ENCODE measurements at regions not wholly inside any gene's neighbourhood (a gene's known extent, or its start where the extent isn't known, plus 50 kb on each side); places are given as distances from the start of the nearest gene placed in this dataset.

DNA sequence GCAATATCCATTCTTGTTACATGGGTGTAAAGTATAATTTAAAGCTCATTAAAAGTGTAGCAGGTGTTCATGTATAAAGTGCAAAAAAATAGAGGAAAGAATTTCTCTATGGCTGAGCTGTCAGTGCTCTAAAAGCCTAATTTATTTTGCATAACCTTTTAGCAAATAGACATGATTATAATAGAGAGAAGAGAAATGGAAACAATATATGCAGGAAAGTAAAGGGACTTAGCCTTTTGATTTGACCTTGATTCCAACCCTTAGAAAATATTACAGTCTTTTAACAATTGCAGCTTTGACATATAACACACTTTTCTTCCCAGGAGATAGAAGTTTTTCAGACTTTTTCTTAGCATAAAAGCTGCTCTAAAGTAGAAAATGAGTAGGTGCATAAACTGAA lies 978.3 kb downstream of the PCDH18 start:
- no peak for FAIRE-seq
- TF ChIP-seq PAX5 (IDR thresholded peaks at IDR 0.05; ENCODE audit: insufficient read depth, low read length, severe bottlenecking), result no peak
- no peak for DNase-seq (ENCODE audit: insufficient read length, low spot score)

DNA sequence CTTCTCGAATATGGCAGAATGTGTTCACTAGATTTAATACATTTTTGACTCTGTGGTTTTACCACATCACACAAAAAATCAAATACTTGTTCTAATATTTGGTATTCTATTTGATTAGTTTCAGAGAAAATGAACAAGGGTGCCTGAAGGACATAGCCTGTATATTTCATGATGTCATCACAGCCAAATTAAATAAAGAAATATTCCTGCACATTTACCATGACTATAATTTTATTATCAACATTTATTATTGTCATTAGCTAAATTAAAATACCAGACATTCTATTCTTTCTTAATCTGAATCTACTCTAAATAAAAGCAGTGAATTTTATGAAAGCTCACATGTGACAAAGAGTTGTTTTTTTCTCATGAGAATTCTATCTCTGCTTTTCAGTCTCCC lies 980.5 kb downstream of the PCDH18 start:
- no peak for DNase-seq (ENCODE audit: insufficient read length, low spot score)
- FAIRE-seq, result no peak
- TF ChIP-seq POLR2A (IDR thresholded peaks at IDR 0.05; ENCODE audit: low read depth, low read length), result no peak
- no peak for TF ChIP-seq POLR2AphosphoS5 (IDR thresholded peaks at IDR 0.05; ENCODE audit: low read depth, low read length)
- no peak for TF ChIP-seq SPI1 (IDR thresholded peaks at IDR 0.05; ENCODE audit: low read depth, low read length)
- no peak for TF ChIP-seq POU2F2 (IDR thresholded peaks at IDR 0.05; ENCODE audit: low read depth, low read length)
- TF ChIP-seq TAF1 (IDR thresholded peaks at IDR 0.05; ENCODE audit: low read depth, low read length), result no peak
- TF ChIP-seq PAX5 (IDR thresholded peaks at IDR 0.05; ENCODE audit: insufficient read depth, low read length, severe bottlenecking), result no peak

DNA sequence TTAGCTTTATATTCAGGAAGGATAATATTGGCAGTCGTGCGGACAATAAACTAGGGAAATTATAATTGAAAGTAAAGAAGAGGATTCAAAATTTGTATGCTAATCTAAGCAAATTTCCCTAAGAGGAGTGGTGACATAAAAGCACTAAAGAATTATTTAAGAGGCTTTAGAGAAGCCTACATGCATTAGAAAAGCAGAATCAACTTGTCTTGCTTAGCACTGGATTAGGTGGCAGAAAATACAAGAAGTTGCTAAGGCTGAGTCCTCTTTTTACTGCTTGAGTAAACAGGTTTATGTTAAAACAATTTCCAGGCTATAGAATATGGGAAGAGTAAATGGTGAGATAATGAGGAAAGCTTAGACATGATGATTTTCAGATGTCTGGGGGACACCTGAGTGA lies 991.5 kb downstream of the PCDH18 start:
- no peak for TF ChIP-seq POU2F2 (IDR thresholded peaks at IDR 0.05; ENCODE audit: low read depth, low read length)
- no peak for TF ChIP-seq POLR2AphosphoS5 (IDR thresholded peaks at IDR 0.05; ENCODE audit: low read depth, low read length)
- TF ChIP-seq POLR2A (IDR thresholded peaks at IDR 0.05; ENCODE audit: low read depth, low read length), result no peak
- no peak for TF ChIP-seq SPI1 (IDR thresholded peaks at IDR 0.05; ENCODE audit: low read depth, low read length)
- TF ChIP-seq PAX5 (IDR thresholded peaks at IDR 0.05; ENCODE audit: insufficient read depth, low read length, severe bottlenecking), result no peak
- no peak for TF ChIP-seq TAF1 (IDR thresholded peaks at IDR 0.05; ENCODE audit: low read depth, low read length)
- DNase-seq (ENCODE audit: insufficient read length, low spot score), result no peak
- no peak for FAIRE-seq

DNA sequence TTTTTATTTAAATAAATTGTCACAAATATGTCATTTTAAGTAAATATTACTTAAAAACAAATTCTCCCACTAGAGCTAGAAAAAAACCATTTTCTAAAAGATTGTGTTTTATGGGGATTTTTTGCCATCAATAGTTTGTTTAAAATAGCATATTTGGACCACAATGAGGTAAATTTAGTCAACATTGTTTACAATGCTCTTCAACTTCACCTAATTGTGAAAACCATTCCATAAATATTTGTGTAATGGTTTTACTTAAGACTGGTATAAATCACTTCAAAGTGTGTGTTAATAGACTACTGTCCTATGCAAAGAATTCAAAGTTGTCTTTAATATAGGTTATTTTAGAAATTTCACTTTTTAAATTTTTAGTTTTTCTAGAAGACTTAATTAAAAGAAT lies 1004.2 kb downstream of the PCDH18 start:
- FAIRE-seq, result no peak
- no peak for DNase-seq (ENCODE audit: insufficient read length, low spot score)
- TF ChIP-seq POLR2AphosphoS5 (IDR thresholded peaks at IDR 0.05; ENCODE audit: low read depth, low read length) (no peak), POLR2A (IDR thresholded peaks at IDR 0.05; ENCODE audit: low read depth, low read length) (no peak), PAX5 (IDR thresholded peaks at IDR 0.05; ENCODE audit: insufficient read depth, low read length, severe bottlenecking) (no peak), SPI1 (IDR thresholded peaks at IDR 0.05; ENCODE audit: low read depth, low read length) (no peak), TAF1 (IDR thresholded peaks at IDR 0.05; ENCODE audit: low read depth, low read length) (no peak), POU2F2 (IDR thresholded peaks at IDR 0.05; ENCODE audit: low read depth, low read length) (no peak)

DNA sequence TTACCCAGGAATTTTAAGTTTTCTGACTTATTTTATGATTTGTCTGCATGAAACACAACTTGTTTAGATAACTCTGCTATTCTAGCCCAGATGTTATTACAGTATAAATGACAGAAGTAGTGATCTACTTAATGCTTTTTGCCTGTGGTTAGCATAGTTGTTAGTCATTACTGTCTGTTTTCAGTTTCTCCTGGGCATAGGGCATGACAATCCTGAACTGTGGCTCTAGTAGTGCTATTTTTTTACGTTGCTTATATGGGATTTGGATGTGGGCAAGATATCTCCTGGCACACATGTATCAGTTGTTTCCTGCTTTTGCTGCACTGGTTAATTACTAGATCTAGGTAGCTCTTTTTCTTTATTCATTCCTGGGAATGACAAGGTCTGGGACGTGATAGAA lies 1005.8 kb downstream of the PCDH18 start:
- DNase-seq (ENCODE audit: insufficient read length, low spot score) (no peak), FAIRE-seq (no peak)
- TF ChIP-seq PAX5 (IDR thresholded peaks at IDR 0.05; ENCODE audit: insufficient read depth, low read length, severe bottlenecking), result no peak
- TF ChIP-seq POU2F2 (IDR thresholded peaks at IDR 0.05; ENCODE audit: low read depth, low read length), result no peak
- TF ChIP-seq SPI1 (IDR thresholded peaks at IDR 0.05; ENCODE audit: low read depth, low read length), result no peak
- no peak for TF ChIP-seq POLR2A (IDR thresholded peaks at IDR 0.05; ENCODE audit: low read depth, low read length)
- TF ChIP-seq TAF1 (IDR thresholded peaks at IDR 0.05; ENCODE audit: low read depth, low read length), result no peak
- no peak for TF ChIP-seq POLR2AphosphoS5 (IDR thresholded peaks at IDR 0.05; ENCODE audit: low read depth, low read length)

DNA sequence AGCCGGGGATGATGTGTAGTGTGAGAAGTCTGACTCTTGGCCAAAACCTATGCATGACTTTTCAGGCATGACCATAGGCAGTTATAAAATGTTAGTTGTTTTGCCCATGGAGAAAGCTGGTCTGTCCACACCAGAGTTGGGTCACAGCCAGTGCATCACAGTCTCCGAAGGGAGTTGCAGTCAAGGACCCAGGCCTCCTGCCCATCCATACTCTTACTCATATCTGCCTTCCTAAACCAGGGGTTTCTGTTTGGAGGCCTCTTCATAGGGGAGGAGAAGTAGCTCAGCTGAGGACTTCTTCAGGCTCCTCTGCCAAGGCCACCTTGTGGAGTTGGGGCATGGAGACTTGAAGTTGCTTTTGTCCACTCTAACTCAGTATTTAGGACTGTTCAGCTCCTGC lies 1008.3 kb downstream of the PCDH18 start:
- DNase-seq (ENCODE audit: insufficient read length, low spot score), result no peak
- no peak for TF ChIP-seq SPI1 (IDR thresholded peaks at IDR 0.05; ENCODE audit: low read depth, low read length)
- no peak for TF ChIP-seq PAX5 (IDR thresholded peaks at IDR 0.05; ENCODE audit: insufficient read depth, low read length, severe bottlenecking)
- TF ChIP-seq TAF1 (IDR thresholded peaks at IDR 0.05; ENCODE audit: low read depth, low read length), result no peak
- TF ChIP-seq POU2F2 (IDR thresholded peaks at IDR 0.05; ENCODE audit: low read depth, low read length), result no peak
- no peak for FAIRE-seq

DNA sequence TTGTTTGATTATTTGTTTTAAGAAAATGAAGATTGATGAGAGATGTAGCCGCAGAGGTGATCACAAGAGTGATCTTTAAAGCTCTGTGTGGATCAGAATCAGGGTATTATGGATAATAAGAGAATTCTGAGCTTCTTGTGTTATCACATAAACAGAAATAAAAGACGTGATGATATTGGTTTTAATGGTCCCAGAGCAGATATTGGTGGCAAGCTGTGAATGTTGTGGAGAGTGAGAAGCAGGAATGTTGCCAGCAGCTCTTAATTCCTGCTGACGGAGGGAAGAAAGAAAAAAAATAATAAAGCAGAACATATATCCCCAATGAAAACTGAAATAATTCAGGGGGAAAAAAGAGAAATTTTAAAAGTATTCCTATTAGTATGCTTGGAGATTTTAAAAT lies 1015.9 kb downstream of the PCDH18 start:
- TF ChIP-seq POU2F2 (IDR thresholded peaks at IDR 0.05; ENCODE audit: low read depth, low read length), result no peak
- TF ChIP-seq TAF1 (IDR thresholded peaks at IDR 0.05; ENCODE audit: low read depth, low read length), result no peak
- TF ChIP-seq PAX5 (IDR thresholded peaks at IDR 0.05; ENCODE audit: insufficient read depth, low read length, severe bottlenecking), result no peak
- no peak for TF ChIP-seq POLR2AphosphoS5 (IDR thresholded peaks at IDR 0.05; ENCODE audit: low read depth, low read length)
- no peak for TF ChIP-seq SPI1 (IDR thresholded peaks at IDR 0.05; ENCODE audit: low read depth, low read length)
- TF ChIP-seq POLR2A (IDR thresholded peaks at IDR 0.05; ENCODE audit: low read depth, low read length), result no peak
- DNase-seq (ENCODE audit: insufficient read length, low spot score) (no peak), FAIRE-seq (no peak)

DNA sequence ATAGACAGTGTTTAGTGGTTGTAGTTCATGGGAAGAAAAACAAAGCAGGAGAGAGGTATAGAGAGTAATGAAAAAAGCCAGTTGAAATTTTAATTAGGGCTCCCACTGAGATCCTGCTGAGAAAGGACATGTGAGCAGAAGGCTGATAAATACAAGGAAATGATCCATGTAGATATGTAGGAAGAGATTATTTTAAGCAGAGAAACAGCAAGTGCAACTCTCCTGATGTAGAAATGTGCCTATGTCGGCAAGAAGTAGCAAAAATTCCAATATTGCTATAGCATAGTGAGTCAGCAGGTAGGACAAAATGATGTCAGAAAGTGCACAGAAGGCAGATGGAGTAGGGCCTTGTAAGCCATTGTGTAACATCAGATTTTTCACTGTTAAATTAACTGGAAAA lies 1027.3 kb downstream of the PCDH18 start:
- TF ChIP-seq POLR2AphosphoS5 (IDR thresholded peaks at IDR 0.05; ENCODE audit: low read depth, low read length), result no peak
- no peak for TF ChIP-seq TAF1 (IDR thresholded peaks at IDR 0.05; ENCODE audit: low read depth, low read length)
- no peak for TF ChIP-seq SPI1 (IDR thresholded peaks at IDR 0.05; ENCODE audit: low read depth, low read length)
- no peak for TF ChIP-seq PAX5 (IDR thresholded peaks at IDR 0.05; ENCODE audit: insufficient read depth, low read length, severe bottlenecking)
- TF ChIP-seq POLR2A (IDR thresholded peaks at IDR 0.05; ENCODE audit: low read depth, low read length), result no peak
- TF ChIP-seq POU2F2 (IDR thresholded peaks at IDR 0.05; ENCODE audit: low read depth, low read length), result no peak
- FAIRE-seq (no peak), DNase-seq (ENCODE audit: insufficient read length, low spot score) (no peak)

DNA sequence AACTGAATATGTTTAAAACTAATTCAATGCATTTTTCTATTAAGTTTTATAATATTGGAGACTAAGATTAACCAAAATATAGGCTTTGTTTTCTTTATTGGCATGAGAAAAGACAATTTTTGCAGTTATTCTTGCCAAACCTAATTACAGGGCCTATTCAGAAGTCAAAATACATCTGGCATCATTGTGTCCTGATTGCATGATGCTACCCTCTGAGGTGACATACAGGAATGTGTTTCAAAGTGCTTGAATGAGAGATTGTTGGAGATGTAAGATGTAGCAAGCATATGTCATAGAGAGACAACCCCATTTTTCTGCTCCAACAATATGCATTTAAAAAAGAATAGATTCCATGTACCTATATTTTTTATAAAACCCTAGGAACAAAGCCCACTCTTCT lies 1036.4 kb downstream of the PCDH18 start:
- FAIRE-seq (no peak), DNase-seq (ENCODE audit: insufficient read length, low spot score) (no peak)
- no peak for TF ChIP-seq POLR2A (IDR thresholded peaks at IDR 0.05; ENCODE audit: low read depth, low read length)

DNA sequence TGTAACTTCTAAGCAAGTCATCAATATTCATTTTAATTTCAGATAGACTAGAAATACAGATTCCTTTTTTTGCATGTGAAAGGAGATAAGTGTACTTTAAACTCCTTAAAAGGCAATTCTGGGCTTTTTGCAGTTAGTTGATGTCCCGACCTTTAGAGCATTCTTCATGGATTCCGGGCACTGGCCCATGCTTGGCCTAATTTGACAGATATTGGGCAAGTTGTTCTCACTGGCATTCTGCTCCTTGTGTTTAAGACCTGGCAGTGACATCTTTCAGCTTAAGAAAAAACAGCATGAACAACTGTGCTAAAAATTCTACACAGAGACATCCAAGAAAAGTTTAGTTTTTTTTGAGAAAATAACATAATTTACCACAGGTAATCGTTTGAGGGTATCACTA lies 1037.2 kb downstream of the PCDH18 start:
- TF ChIP-seq PAX5 (IDR thresholded peaks at IDR 0.05; ENCODE audit: insufficient read depth, low read length, severe bottlenecking) (no peak), POLR2A (IDR thresholded peaks at IDR 0.05; ENCODE audit: low read depth, low read length) (no peak), TAF1 (IDR thresholded peaks at IDR 0.05; ENCODE audit: low read depth, low read length) (no peak), POU2F2 (IDR thresholded peaks at IDR 0.05; ENCODE audit: low read depth, low read length) (no peak), POLR2AphosphoS5 (IDR thresholded peaks at IDR 0.05; ENCODE audit: low read depth, low read length) (no peak), SPI1 (IDR thresholded peaks at IDR 0.05; ENCODE audit: low read depth, low read length) (no peak)
- DNase-seq (ENCODE audit: insufficient read length, low spot score) (no peak), FAIRE-seq (no peak)

DNA sequence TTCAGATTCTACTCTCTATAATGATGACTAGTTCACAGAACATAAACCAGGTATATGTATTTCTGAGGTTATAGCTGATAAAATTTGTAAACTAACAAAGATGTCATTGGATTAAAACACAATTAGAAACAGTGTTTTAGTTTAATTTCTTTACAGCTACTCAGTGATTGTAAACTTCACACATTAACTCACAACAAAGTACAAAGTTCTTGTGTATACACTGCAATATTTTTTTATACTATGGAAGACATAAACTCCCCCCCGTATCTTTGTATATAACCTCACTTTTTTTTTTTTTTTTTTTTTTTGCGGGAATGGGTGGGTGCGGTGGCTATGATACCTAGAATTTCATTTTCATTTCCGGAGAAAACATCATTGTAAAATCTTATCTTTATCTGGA lies 1043.2 kb downstream of the PCDH18 start:
- no peak for DNase-seq (ENCODE audit: insufficient read length, low spot score)
- no peak for TF ChIP-seq PAX5 (IDR thresholded peaks at IDR 0.05; ENCODE audit: insufficient read depth, low read length, severe bottlenecking)
- no peak for TF ChIP-seq POU2F2 (IDR thresholded peaks at IDR 0.05; ENCODE audit: low read depth, low read length)
- TF ChIP-seq SPI1 (IDR thresholded peaks at IDR 0.05; ENCODE audit: low read depth, low read length), result no peak
- no peak for TF ChIP-seq POLR2AphosphoS5 (IDR thresholded peaks at IDR 0.05; ENCODE audit: low read depth, low read length)
- TF ChIP-seq TAF1 (IDR thresholded peaks at IDR 0.05; ENCODE audit: low read depth, low read length), result no peak
- TF ChIP-seq POLR2A (IDR thresholded peaks at IDR 0.05; ENCODE audit: low read depth, low read length), result no peak
- no peak for FAIRE-seq
